OCI-LY3 (cell line): ENCODE measurements at regions not wholly inside any gene's neighbourhood (a gene's known extent, or its start where the extent isn't known, plus 50 kb on each side); places are given as distances from the start of the nearest gene placed in this dataset.
"Not testable (repeated sequence)": the region's sequence is repeated elsewhere in the genome, so short reads cannot be mapped to it uniquely, and the experiment has no call there.

Source experiments
- EZH2phosphoT487 ChIP-seq: fragments of 200-600 bp; shearing (Covaris generic); IDR thresholded peaks from 2 replicates; pipeline ENCODE4 v1.6.1; 2018; ENCODE audit warnings: antibody characterized with exemption, mixed run types, low read depth
- TF ChIP-seq, protein P1 (sequence below): fragments of 200-600, 300-600 bp; sonication (generic); IDR thresholded peaks from 2 replicates; pipeline ENCODE4 v1.5.1; 2014; ENCODE audit warnings: antibody characterized with exemption, low read length, low read depth

DNA sequence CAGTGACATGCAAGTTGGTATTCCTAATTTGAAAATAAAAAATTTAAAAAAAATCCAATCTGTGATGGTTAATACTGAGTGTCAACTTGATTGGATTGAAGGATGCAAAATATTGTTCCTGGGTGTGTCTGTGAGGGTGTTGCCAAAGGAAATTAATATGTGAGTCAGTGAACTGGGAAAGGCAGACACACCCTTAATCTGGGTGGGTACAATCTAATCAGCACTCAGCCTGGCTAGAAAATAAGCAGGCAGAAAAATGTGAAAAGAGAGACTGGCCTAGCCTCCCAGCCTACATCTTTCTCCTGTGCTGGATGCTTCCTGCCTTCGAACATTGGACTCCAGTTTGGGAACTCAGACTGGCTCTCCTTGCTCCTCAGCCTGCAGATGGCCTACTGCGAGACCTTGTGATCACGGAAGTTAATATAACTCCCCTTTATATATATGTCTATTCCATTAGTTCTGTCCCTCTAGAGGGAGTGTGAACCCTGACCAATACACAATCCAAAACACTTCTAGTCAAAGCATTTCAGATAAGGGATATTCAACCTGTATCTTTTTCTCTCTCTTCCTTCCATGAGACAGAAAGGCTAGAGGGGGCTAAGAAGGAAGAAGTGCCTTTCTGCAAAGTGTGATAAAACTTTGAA is 712.9 kb upstream of the ADGRL3 start:
- TF ChIP-seq, protein P1, sequence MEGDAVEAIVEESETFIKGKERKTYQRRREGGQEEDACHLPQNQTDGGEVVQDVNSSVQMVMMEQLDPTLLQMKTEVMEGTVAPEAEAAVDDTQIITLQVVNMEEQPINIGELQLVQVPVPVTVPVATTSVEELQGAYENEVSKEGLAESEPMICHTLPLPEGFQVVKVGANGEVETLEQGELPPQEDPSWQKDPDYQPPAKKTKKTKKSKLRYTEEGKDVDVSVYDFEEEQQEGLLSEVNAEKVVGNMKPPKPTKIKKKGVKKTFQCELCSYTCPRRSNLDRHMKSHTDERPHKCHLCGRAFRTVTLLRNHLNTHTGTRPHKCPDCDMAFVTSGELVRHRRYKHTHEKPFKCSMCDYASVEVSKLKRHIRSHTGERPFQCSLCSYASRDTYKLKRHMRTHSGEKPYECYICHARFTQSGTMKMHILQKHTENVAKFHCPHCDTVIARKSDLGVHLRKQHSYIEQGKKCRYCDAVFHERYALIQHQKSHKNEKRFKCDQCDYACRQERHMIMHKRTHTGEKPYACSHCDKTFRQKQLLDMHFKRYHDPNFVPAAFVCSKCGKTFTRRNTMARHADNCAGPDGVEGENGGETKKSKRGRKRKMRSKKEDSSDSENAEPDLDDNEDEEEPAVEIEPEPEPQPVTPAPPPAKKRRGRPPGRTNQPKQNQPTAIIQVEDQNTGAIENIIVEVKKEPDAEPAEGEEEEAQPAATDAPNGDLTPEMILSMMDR: not testable (repeated sequence)
- not testable (repeated sequence) for TF ChIP-seq EZH2phosphoT487
